ENCODE measurements at regions not wholly inside any gene's neighbourhood (a gene's known extent, or its start where the extent isn't known, plus 50 kb on each side); places are given as distances from the start of the nearest gene placed in this dataset.
A peak's percentile ranks its signal among the peaks of the same experiment; 100 is the strongest.

GRCh38 chr14:42110167-42110566, 503.5 kb downstream of the LRFN5 start:
- no peak overlapping the region for H3K27ac ChIP-seq (ENCODE audit: insufficient read depth, low read depth, low read length)
- no peak for DNase-seq (ENCODE audit: low read depth, low spot score)
- intact Hi-C loops (cut with micrococcal nuclease): no loop called here

GRCh38 chr14:42095155-42095554, 488.5 kb downstream of the LRFN5 start:
- TF ChIP-seq POLR2A (IDR thresholded peaks at IDR 0.05; ENCODE audit: low read depth, low read length) (no peak), JUN (IDR thresholded peaks at IDR 0.05; ENCODE audit: borderline replicate concordance, insufficient read depth, insufficient read length, low read depth) (no peak), CTCF (IDR thresholded peaks at IDR 0.05; ENCODE audit: extremely low read depth in 1 of 2, insufficient read depth in 1 of 2, low read depth in 1 of 2, low read length in 2 of 2) (no peak), POLR2AphosphoS5 (IDR thresholded peaks at IDR 0.05; ENCODE audit: insufficient read depth, low read depth, low read length) (no peak), MYC (IDR thresholded peaks at IDR 0.05; ENCODE audit: low read depth, low read length) (no peak), FOS (IDR thresholded peaks at IDR 0.05; ENCODE audit: borderline replicate concordance, insufficient read depth, low read length) (no peak), EZH2 (IDR thresholded peaks at IDR 0.05; ENCODE audit: borderline replicate concordance, low read depth, low read length, severe bottlenecking) (no peak), GATA2 (IDR thresholded peaks at IDR 0.05; ENCODE audit: insufficient read depth, insufficient read length, low read depth, low read length) (no peak), MAX (IDR thresholded peaks at IDR 0.05; ENCODE audit: insufficient read depth, insufficient read length) (no peak)
- H3K4me2 ChIP-seq (ENCODE audit: insufficient read depth, low read length): no peak overlapping the region
- no TSS peak for BruUV-seq (replicated peaks)
- ChIA-PET CTCF (no interaction called here), POLR2A (no interaction called here)
- FAIRE-seq (no peak), DNase-seq (ENCODE audit: low read depth, low spot score) (no peak)
- no peak overlapping the region for H2AFZ ChIP-seq (ENCODE audit: low read depth, low read length)
- no peaks in the 10 kb centered on the region for H3K9me3 ChIP-seq (replicated peaks; ENCODE audit: control insufficient read depth, insufficient read depth, low read length)
- dilution Hi-C loops (cut with MboI; ENCODE audit: extremely low pct_ligation_motif_present, low sequenced_read_pairs) (no loop called here), intact Hi-C loops (cut with micrococcal nuclease) (no loop called here)
- no peak overlapping the region for H3K9ac ChIP-seq (replicated peaks; ENCODE audit: extremely low read depth, insufficient read depth, low read length)
- no peaks in the 10 kb centered on the region for H3K79me2 ChIP-seq (ENCODE audit: control insufficient read depth, insufficient read depth, low read length)
- H3K4me3 ChIP-seq (replicated peaks in 1 of 3; ENCODE audit: insufficient read depth in 1 of 3, low read depth in 1 of 3, low read length in 3 of 3): no peak overlapping the region
- H3K36me3 ChIP-seq (ENCODE audit: control insufficient read depth in 2 of 2, extremely low read depth in 1 of 2, insufficient read depth in 2 of 2, low read length in 2 of 2): no peaks in the 10 kb centered on the region
- H4K20me1 ChIP-seq (replicated peaks; ENCODE audit: control insufficient read depth, extremely low read depth, insufficient read depth, low read length): no peaks in the 10 kb centered on the region
- H3K4me1 ChIP-seq (ENCODE audit: control insufficient read depth, extremely low read depth, insufficient read depth, low read length): no peaks in the 10 kb centered on the region
- no peaks in the 10 kb centered on the region for H3K9me1 ChIP-seq (replicated peaks; ENCODE audit: control insufficient read depth, extremely low read depth, insufficient read depth, low read length)
- no peaks in the 10 kb centered on the region for H3K27me3 ChIP-seq (ENCODE audit: control insufficient read depth in 2 of 2, insufficient read depth in 2 of 2, low read length in 2 of 2)
- H3K27ac ChIP-seq (ENCODE audit: insufficient read depth, low read depth, low read length): no peak overlapping the region

More at GRCh38 chr14:42110167-42110566, 503.5 kb downstream of the LRFN5 start:
- Histone ChIP-seq H3K9me1 (replicated peaks; ENCODE audit: control insufficient read depth, extremely low read depth, insufficient read depth, low read length) (no peaks in the 10 kb centered on the region), H3K36me3 (ENCODE audit: control insufficient read depth in 2 of 2, extremely low read depth in 1 of 2, insufficient read depth in 2 of 2, low read length in 2 of 2) (no peaks in the 10 kb centered on the region), H4K20me1 (replicated peaks; ENCODE audit: control insufficient read depth, extremely low read depth, insufficient read depth, low read length) (no peaks in the 10 kb centered on the region), H3K27me3 (ENCODE audit: control insufficient read depth in 2 of 2, insufficient read depth in 2 of 2, low read length in 2 of 2) (no peaks in the 10 kb centered on the region), H2AFZ (ENCODE audit: low read depth, low read length) (no peak overlapping the region), H3K4me2 (ENCODE audit: insufficient read depth, low read length) (no peak overlapping the region), H3K9ac (replicated peaks; ENCODE audit: extremely low read depth, insufficient read depth, low read length) (no peak overlapping the region), H3K4me3 (replicated peaks in 1 of 3; ENCODE audit: insufficient read depth in 1 of 3, low read depth in 1 of 3, low read length in 3 of 3) (no peak overlapping the region), H3K9me3 (replicated peaks; ENCODE audit: control insufficient read depth, insufficient read depth, low read length) (no peaks in the 10 kb centered on the region), H3K4me1 (ENCODE audit: control insufficient read depth, extremely low read depth, insufficient read depth, low read length) (no peaks in the 10 kb centered on the region), H3K79me2 (ENCODE audit: control insufficient read depth, insufficient read depth, low read length) (no peaks in the 10 kb centered on the region)
- ChIA-PET CTCF (interaction anchor here (1.0 to 1.1 kb wide), 2 partner anchors 14 to 115 kb away, joined by 3 read pairs; no protein-coding TSS in a partner anchor), POLR2A (no interaction called here)
- TF ChIP-seq JUN (IDR thresholded peaks at IDR 0.05; ENCODE audit: borderline replicate concordance, insufficient read depth, insufficient read length, low read depth) (no peak), CTCF (IDR thresholded peaks at IDR 0.05; ENCODE audit: extremely low read depth in 1 of 2, insufficient read depth in 1 of 2, low read depth in 1 of 2, low read length in 2 of 2) (peak in 1 of 2 donors; percentile 16)
- FAIRE-seq: no peak
- no TSS peak for BruUV-seq (replicated peaks)
- dilution Hi-C loops (cut with MboI; ENCODE audit: extremely low pct_ligation_motif_present, low sequenced_read_pairs): no loop called here

Measured in endothelial cell of umbilical vein (primary cell).